Trophoblast cell (in vitro differentiated cells and primary cell): ENCODE measurements at regions not wholly inside any gene's neighbourhood (a gene's known extent, or its start where the extent isn't known, plus 50 kb on each side); places are given as distances from the start of the nearest gene placed in this dataset.

ENCODE experiments used
- DNase-seq, 2 donors: peaks; one replicate each; pipeline ENCODE4 v3.0.0-alpha.2; 2016
- H2AFZ ChIP-seq: 2 replicates; pipeline ENCODE4 v1.6.1; 2013; ENCODE audit warnings: low read length, moderate library complexity, mild to moderate bottlenecking; ENCODE audit not compliant: insufficient read depth, poor library complexity
- H2AK5ac ChIP-seq: 2 replicates; pipeline ENCODE4 v1.6.1; 2013; ENCODE audit warnings: mild to moderate bottlenecking, low read length
- H2BK120ac ChIP-seq: 2 replicates; pipeline ENCODE4 v1.6.1; 2013; ENCODE audit warnings: low read length, mild to moderate bottlenecking, moderate library complexity; ENCODE audit not compliant: insufficient read depth, poor library complexity
- H2BK12ac ChIP-seq: 2 replicates; pipeline ENCODE4 v1.6.1; 2013; ENCODE audit warnings: mild to moderate bottlenecking, low read length, moderate library complexity
- H2BK5ac ChIP-seq: 2 replicates; pipeline ENCODE4 v1.6.1; 2013; ENCODE audit warnings: low read length, low read depth, moderate library complexity, mild to moderate bottlenecking; ENCODE audit not compliant: poor library complexity
- H3K14ac ChIP-seq: 2 replicates; pipeline ENCODE4 v1.6.1; 2013; ENCODE audit warnings: mild to moderate bottlenecking, low read length
- H3K18ac ChIP-seq: 2 replicates; pipeline ENCODE4 v1.6.1; 2013; ENCODE audit warnings: mild to moderate bottlenecking, low read length
- H3K23ac ChIP-seq: 2 replicates; pipeline ENCODE4 v1.6.1; 2013; ENCODE audit warnings: low read length
- H3K27ac ChIP-seq: 2 replicates; pipeline ENCODE4 v1.5.1; 2013; ENCODE audit warnings: low read depth, mild to moderate bottlenecking, inconsistent platforms, low read length, moderate library complexity
- H3K27me3 ChIP-seq: 2 replicates; pipeline ENCODE4 v1.6.1; 2013; ENCODE audit warnings: inconsistent platforms, mild to moderate bottlenecking, low read length, moderate library complexity; ENCODE audit not compliant: insufficient read depth
- H3K36me3 ChIP-seq, 2 experiments: 1 replicate in 1 of 2; 2 replicates in 1 of 2; pipeline ENCODE4 v1.6.1; 2013; ENCODE audit warnings: low read length in 2 of 2, mild to moderate bottlenecking in 2 of 2, moderate library complexity in 1 of 2; ENCODE audit not compliant: insufficient read depth in 2 of 2, control insufficient read depth in 1 of 2
- H3K4ac ChIP-seq: 2 replicates; pipeline ENCODE4 v1.6.1; 2013; ENCODE audit warnings: low read depth, mild to moderate bottlenecking, low read length, moderate library complexity
- H3K4me1 ChIP-seq, 2 experiments: 1 replicate in 1 of 2; 2 replicates in 1 of 2; pipeline ENCODE4 v1.6.1; 2013; ENCODE audit warnings: low read length in 2 of 2, mild to moderate bottlenecking in 2 of 2, moderate library complexity in 1 of 2; ENCODE audit not compliant: insufficient read depth in 2 of 2, control insufficient read depth in 1 of 2
- H3K4me2 ChIP-seq: 2 replicates; pipeline ENCODE4 v1.6.1; 2013; ENCODE audit warnings: inconsistent platforms, mild to moderate bottlenecking, low read length, moderate library complexity
- H3K4me3 ChIP-seq: 2 replicates; pipeline ENCODE4 v1.5.1; 2013; ENCODE audit warnings: mild to moderate bottlenecking, low read depth, low read length, inconsistent platforms
- H3K79me1 ChIP-seq: one replicate; pipeline ENCODE4 v1.6.1; 2013; ENCODE audit warnings: low read length
- H3K79me2 ChIP-seq: 2 replicates; pipeline ENCODE4 v1.6.1; 2013; ENCODE audit warnings: low read length, mild to moderate bottlenecking; ENCODE audit not compliant: control insufficient read depth, insufficient read depth, poor library complexity
- H3K9ac ChIP-seq: 2 replicates; pipeline ENCODE4 v1.6.1; 2013; ENCODE audit warnings: mild to moderate bottlenecking, low read length
- H3K9me3 ChIP-seq: 2 replicates; pipeline ENCODE4 v1.6.1; 2013; ENCODE audit warnings: low read depth, mild to moderate bottlenecking, control low read depth, inconsistent platforms, low read length; ENCODE audit not compliant: insufficient read depth
- H4K12ac ChIP-seq: 2 replicates; pipeline ENCODE4 v1.6.1; 2013; ENCODE audit warnings: low read depth, mild to moderate bottlenecking, low read length, moderate library complexity
- H4K8ac ChIP-seq: 2 replicates; pipeline ENCODE4 v1.6.1; 2013; ENCODE audit warnings: low read depth, mild to moderate bottlenecking, low read length, moderate library complexity
- H4K91ac ChIP-seq: one replicate; pipeline ENCODE4 v1.6.1; 2013; ENCODE audit warnings: low read depth, mild to moderate bottlenecking, low read length, moderate library complexity
- WGBS: extraction: QIAGEN DNeasy Blood & Tissue Kit; methylation state at CpG from one replicate; pipeline ENCODE4 v1.1.7; 2013; ENCODE audit warnings: missing lambda C conversion rate; ENCODE audit not compliant: insufficient read length, insufficient coverage; ENCODE audit errors: extremely low coverage; 5-methylcytosine and 5-hydroxymethylcytosine counted together

GRCh38 chr12:107340898-107341297, 247.5 kb upstream of the CRY1 start:
- H2BK120ac ChIP-seq = no peak overlapping the region
- H3K79me1 ChIP-seq = no peaks in the 10 kb centered on the region
- no peak overlapping the region for H3K18ac ChIP-seq
- H2BK12ac ChIP-seq = no peak overlapping the region
- H3K4me3 ChIP-seq = no peak overlapping the region
- no peak overlapping the region for H2AK5ac ChIP-seq
- H3K23ac ChIP-seq = no peak overlapping the region
- H3K9ac ChIP-seq = no peak overlapping the region
- H3K4me1 ChIP-seq = no peaks in the 10 kb centered on the region
- no peak overlapping the region for H2AFZ ChIP-seq
- H4K8ac ChIP-seq = no peak overlapping the region
- H3K27me3 ChIP-seq = no peaks in the 10 kb centered on the region
- no CpG with 5 or more reads among the region's 5 CpGs for WGBS
- no peak overlapping the region for H3K27ac ChIP-seq
- H3K9me3 ChIP-seq = peaks cover 4% of the 10 kb centered on the region
- H3K79me2 ChIP-seq = no peaks in the 10 kb centered on the region
- no peak overlapping the region for H3K4me2 ChIP-seq
- no peak overlapping the region for H2BK5ac ChIP-seq
- no peak overlapping the region for H3K14ac ChIP-seq
- H4K91ac ChIP-seq = no peak overlapping the region
- DNase-seq = no peak
- H3K36me3 ChIP-seq = no peaks in the 10 kb centered on the region
- H3K4ac ChIP-seq = no peak overlapping the region
- no peak overlapping the region for H4K12ac ChIP-seq

GRCh38 chr12:107344035-107344808, 250.9 kb upstream of the CRY1 start:
- Histone ChIP-seq H3K9me3 (peaks cover 4% of the 10 kb centered on the region), H2BK12ac (no peak overlapping the region), H3K4me2 (no peak overlapping the region), H3K4ac (no peak overlapping the region), H3K4me3 (no peak overlapping the region), H2AFZ (no peak overlapping the region), H3K14ac (no peak overlapping the region), H3K36me3 (no peaks in the 10 kb centered on the region), H4K12ac (no peak overlapping the region), H3K79me2 (no peaks in the 10 kb centered on the region), H3K18ac (no peak overlapping the region), H4K8ac (no peak overlapping the region), H3K9ac (peak overlapping the region; percentile 72), H4K91ac (no peak overlapping the region), H3K23ac (no peak overlapping the region), H3K4me1 (peaks cover 4% of the 10 kb centered on the region in 2 experiments), H3K27ac (no peak overlapping the region), H3K79me1 (no peaks in the 10 kb centered on the region), H2BK5ac (no peak overlapping the region), H2BK120ac (no peak overlapping the region), H2AK5ac (no peak overlapping the region), H3K27me3 (no peaks in the 10 kb centered on the region)
- no CpG with 5 or more reads among the region's 3 CpGs for WGBS
- peak in 1 of 2 donors; percentile 24 for DNase-seq

- peaks cover 4% of the 10 kb centered on the region in 2 experiments for H3K4me1 ChIP-seq
- H3K23ac ChIP-seq = no peak overlapping the region
- H2AK5ac ChIP-seq = no peak overlapping the region
- H2BK5ac ChIP-seq = no peak overlapping the region
- no peaks in the 10 kb centered on the region for H3K27me3 ChIP-seq
- no peaks in the 10 kb centered on the region for H3K36me3 ChIP-seq
- no peak overlapping the region for H3K4me2 ChIP-seq
- no peak overlapping the region for H2BK120ac ChIP-seq
- no peak overlapping the region for H4K8ac ChIP-seq
- H4K91ac ChIP-seq = no peak overlapping the region
- no peak overlapping the region for H3K18ac ChIP-seq
- no peak overlapping the region for H3K9ac ChIP-seq
- H3K79me1 ChIP-seq = no peaks in the 10 kb centered on the region
- no peak for DNase-seq
- no peak overlapping the region for H3K4me3 ChIP-seq
- H2AFZ ChIP-seq = no peak overlapping the region
- H3K27ac ChIP-seq = no peak overlapping the region
- no CpG with 5 or more reads among the region's 3 CpGs for WGBS
- H4K12ac ChIP-seq = no peak overlapping the region
- H3K9me3 ChIP-seq = peaks cover 2% of the 10 kb centered on the region
- H2BK12ac ChIP-seq = no peak overlapping the region
- no peaks in the 10 kb centered on the region for H3K79me2 ChIP-seq
- H3K14ac ChIP-seq = no peak overlapping the region
- H3K4ac ChIP-seq = no peak overlapping the region
These were observed 253.9 kb upstream of the CRY1 start for GRCh38 chr12:107347261-107347660.

GRCh38 chr12:107349008-107349747, 255.8 kb upstream of the CRY1 start:
- Histone ChIP-seq H3K14ac (no peak overlapping the region), H2BK12ac (no peak overlapping the region), H3K4me3 (no peak overlapping the region), H3K4me1 (peaks cover 4% of the 10 kb centered on the region in 2 experiments), H4K91ac (no peak overlapping the region), H2BK120ac (no peak overlapping the region), H2BK5ac (no peak overlapping the region), H2AFZ (no peak overlapping the region), H4K12ac (no peak overlapping the region), H3K18ac (no peak overlapping the region), H3K79me1 (no peaks in the 10 kb centered on the region), H3K27me3 (no peaks in the 10 kb centered on the region), H2AK5ac (no peak overlapping the region), H3K23ac (no peak overlapping the region), H3K4me2 (no peak overlapping the region), H3K9me3 (no peaks in the 10 kb centered on the region), H4K8ac (no peak overlapping the region), H3K9ac (no peak overlapping the region), H3K79me2 (no peaks in the 10 kb centered on the region), H3K27ac (no peak overlapping the region), H3K4ac (no peak overlapping the region), H3K36me3 (no peaks in the 10 kb centered on the region)
- DNase-seq = peak; percentile 23 to 47
- no CpG with 5 or more reads among the region's 5 CpGs for WGBS
